HG03432 (cell line): ENCODE measurements at regions not wholly inside any gene's neighbourhood (a gene's known extent, or its start where the extent isn't known, plus 50 kb on each side); places are given as distances from the start of the nearest gene placed in this dataset.

Experiments used
- ATAC-seq: cut with Tn5 transposase; IDR thresholded peaks from one replicate; pipeline ENCODE4 v1.9.1; 2021; ENCODE audit warnings: mild to moderate bottlenecking, moderate library complexity; ENCODE audit not compliant: unreplicated experiment

GRCh38 chr4:71691416-71692073 is 92.3 kb downstream of the GC start:
- no peak for ATAC-seq

GRCh38 chr4:71689822-71690221 is 94.1 kb downstream of the GC start:
- no peak for ATAC-seq

GRCh38 chr4:71687056-71687455 is 96.8 kb downstream of the GC start:
- ATAC-seq: no peak

GRCh38 chr4:71685975-71686374 is 97.9 kb downstream of the GC start:
- ATAC-seq: no peak

- no peak for ATAC-seq
These were observed 100.6 kb downstream of the GC start for GRCh38 chr4:71683309-71683708.

- no peak for ATAC-seq
These were observed 103.2 kb downstream of the GC start for GRCh38 chr4:71680706-71681105.

GRCh38 chr4:71677568-71677967 is 106.3 kb downstream of the GC start:
- ATAC-seq: no peak

GRCh38 chr4:71669291-71669690 is 114.6 kb downstream of the GC start:
- no peak for ATAC-seq

- no peak for ATAC-seq
These were observed 118.5 kb downstream of the GC start for GRCh38 chr4:71665358-71665757.

GRCh38 chr4:71664366-71664765 is 119.5 kb downstream of the GC start:
- ATAC-seq: no peak

- peak; percentile 74 for ATAC-seq
These were observed 120.1 kb downstream of the GC start for GRCh38 chr4:71663780-71664179.

- no peak for ATAC-seq
These were observed 123.9 kb downstream of the GC start for GRCh38 chr4:71659979-71660378.

GRCh38 chr4:71648923-71649322 is 135.0 kb downstream of the GC start:
- no peak for ATAC-seq

- ATAC-seq: no peak
These were observed 135.4 kb downstream of the GC start for GRCh38 chr4:71648448-71648847.

GRCh38 chr4:71639380-71639779 is 144.5 kb downstream of the GC start:
- no peak for ATAC-seq

- no peak for ATAC-seq
These were observed 148.6 kb downstream of the GC start for GRCh38 chr4:71635139-71635748.

GRCh38 chr4:71634364-71634763 is 149.5 kb downstream of the GC start:
- ATAC-seq: no peak

GRCh38 chr4:71630803-71631202 is 153.1 kb downstream of the GC start:
- ATAC-seq: no peak

- ATAC-seq: no peak
These were observed 158.9 kb downstream of the GC start for GRCh38 chr4:71625005-71625404.
